NCI-H2227 treated with DMSO at 0.1 percent for 48 hours (cell line): ENCODE measurements at regions not wholly inside any gene's neighbourhood (a gene's known extent, or its start where the extent isn't known, plus 50 kb on each side); places are given as distances from the start of the nearest gene placed in this dataset.
"Not testable (repeated sequence)": the region's sequence is repeated elsewhere in the genome, so short reads cannot be mapped to it uniquely, and the experiment has no call there.

ENCODE experiments used
- DNase-seq: peaks from one replicate; lab custom pipeline; 2025; lab: John Stamatoyannopoulos, UW

- no peak for DNase-seq
Observed at GRCh38 chr16:79895917-79896203, 295.3 kb upstream of the MAF start.

DNA sequence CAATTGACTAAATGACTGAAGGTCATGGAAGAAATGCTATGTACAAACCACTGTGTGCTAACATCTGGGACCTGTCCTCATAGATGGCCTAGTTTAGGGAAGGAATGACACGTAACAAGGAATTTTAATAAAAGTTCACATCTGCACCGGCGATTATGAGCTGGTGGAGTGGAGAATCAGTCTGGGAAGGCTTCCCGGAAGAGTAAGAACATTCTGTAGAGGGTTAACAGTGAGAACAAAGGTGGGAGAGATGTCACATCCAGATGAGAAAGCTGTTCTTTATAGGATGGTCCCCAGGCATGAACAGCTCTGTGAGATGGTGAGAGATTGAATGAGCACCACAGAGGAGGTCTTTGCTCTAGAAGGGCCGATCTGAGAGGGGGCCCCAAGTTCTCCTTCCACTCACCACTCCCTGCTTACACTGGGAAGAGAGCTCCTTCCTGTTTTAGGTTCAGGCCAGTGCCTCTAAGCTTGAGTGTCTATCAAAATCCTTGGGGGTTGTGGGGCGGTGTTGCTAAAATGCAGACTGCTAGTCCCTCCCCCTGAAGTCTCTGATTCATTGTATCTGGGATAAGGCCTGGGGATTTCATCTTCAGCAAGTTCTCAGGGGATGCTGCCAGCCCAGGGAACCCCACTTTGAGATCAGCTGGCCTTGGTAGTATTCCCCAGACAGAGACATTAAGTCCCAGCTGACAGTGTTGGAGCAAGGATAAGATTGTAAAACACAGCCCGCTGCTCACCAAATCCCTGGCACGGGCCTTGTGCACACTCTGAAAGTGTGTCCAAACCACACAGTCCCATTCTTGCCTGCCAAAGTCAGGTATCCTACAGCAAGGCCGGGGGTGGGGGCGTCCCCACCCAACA lies 294.7 kb upstream of the MAF start:
- no peak for DNase-seq

DNA sequence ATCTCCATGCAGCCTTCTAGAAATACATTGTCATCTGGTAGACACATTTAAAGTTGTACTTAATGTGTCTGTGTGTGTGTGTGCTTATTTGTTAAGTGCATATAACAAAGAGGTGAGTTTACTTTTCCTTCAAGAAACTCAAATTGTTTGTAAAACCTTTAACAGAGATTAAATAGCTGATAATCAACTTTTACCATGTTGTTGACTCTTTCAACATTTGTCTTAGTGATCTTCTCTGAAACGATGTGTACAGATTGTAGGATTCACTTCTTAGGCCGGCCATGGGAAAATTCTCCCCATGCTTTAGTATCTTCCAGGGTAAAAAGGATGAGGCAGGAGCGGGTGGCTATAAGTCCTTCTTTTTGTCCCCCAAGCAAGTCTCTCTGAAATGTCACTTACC lies 292.9 kb upstream of the MAF start:
- DNase-seq, result no peak

- no peak for DNase-seq
Observed at GRCh38 chr16:79892278-79892677, 291.7 kb upstream of the MAF start.

- no peak for DNase-seq
Observed at GRCh38 chr16:79891458-79891857, 290.9 kb upstream of the MAF start.

GRCh38 chr16:79887541-79888540 lies 287.3 kb upstream of the MAF start:
- no peak for DNase-seq

DNA sequence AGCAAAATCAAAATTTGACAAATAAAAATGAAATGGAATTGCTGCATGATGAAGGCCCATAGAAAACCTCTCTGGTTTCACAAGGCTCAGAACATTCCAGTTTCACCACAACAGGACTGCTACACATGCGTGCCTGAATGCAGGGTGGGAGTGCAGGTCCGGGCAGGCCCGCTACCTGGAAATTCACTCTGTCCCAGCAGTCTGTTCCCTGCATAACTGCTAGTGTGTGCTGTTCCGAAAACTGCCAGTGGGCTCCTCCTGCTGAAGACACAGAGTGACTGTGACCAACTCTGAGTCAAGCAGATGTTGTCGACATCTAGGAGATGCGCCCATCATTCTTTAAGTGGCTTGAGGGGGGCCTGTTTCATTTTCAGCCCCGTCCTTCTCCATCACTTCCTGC lies 284.8 kb upstream of the MAF start:
- no peak for DNase-seq

- no peak for DNase-seq
Observed at GRCh38 chr16:79883494-79883893, 283.0 kb upstream of the MAF start.

- no peak for DNase-seq
Observed at GRCh38 chr16:79882340-79883005, 281.9 kb upstream of the MAF start.

- DNase-seq, result not testable (repeated sequence)
Observed at GRCh38 chr16:79881107-79881506, 280.6 kb upstream of the MAF start.

- no peak for DNase-seq
Observed at GRCh38 chr16:79876332-79876730, 275.8 kb upstream of the MAF start.

GRCh38 chr16:79874391-79874790 lies 273.9 kb upstream of the MAF start:
- no peak for DNase-seq

DNA sequence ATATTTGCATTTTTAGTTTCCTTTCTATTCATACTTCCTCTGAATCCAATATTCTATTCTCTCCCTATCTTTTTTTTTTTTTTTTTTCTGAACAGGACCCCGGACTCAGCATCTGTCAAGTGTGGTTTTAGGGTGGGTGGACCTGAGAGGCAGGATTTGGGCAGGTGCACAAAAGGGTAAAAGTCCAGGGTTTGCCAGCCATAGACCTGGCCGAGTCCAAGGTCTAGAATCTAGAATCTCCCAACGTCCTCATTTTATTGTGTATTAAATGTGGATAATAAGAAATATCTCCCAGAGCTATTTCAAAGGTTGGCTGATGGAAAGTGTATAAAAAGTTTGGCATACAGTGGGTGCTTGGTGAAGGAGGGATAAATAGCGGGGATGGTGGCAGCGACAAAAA lies 273.3 kb upstream of the MAF start:
- DNase-seq, result no peak

GRCh38 chr16:79871906-79872305 lies 271.4 kb upstream of the MAF start:
- no peak for DNase-seq

DNA sequence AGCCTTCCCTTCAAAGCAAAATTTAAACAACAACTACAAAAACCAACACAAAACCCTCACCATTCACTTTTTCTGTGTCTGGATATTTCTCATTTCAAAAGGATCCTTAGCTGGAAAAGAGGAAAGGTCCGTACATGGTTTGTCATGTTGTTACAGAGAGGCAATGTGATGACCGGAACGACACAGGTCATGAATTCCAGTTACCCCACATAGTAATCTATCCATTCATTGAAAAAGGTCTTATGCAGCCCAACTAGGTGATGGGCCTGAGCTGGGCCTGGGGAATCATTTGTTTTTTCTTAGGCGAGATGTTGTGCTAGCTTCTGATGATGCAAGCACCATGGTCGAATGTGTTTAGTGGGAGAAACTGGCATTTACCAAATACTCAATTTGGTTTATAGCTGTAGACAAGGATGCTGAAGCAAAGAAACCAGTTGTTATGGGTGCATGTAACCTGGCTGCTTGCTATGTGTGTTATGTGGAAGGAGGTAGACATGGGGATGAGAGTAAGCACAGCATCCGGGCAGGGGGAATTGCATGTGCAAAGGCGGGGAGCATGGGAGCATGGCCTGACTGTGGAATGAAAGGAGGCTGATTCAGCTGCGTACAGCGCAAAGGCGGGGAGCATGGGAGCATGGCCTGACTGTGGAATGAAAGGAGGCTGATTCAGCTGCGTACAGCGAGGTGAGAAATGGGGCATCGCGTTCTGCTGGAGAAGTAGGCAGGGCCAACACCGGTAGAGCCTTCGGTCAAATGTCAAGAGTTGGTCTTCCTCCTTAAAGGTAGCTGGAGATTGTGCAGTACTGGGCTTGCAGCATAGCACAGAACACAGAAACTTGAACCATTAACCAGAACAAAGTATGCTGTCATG lies 269.7 kb upstream of the MAF start:
- DNase-seq, result no peak

DNA sequence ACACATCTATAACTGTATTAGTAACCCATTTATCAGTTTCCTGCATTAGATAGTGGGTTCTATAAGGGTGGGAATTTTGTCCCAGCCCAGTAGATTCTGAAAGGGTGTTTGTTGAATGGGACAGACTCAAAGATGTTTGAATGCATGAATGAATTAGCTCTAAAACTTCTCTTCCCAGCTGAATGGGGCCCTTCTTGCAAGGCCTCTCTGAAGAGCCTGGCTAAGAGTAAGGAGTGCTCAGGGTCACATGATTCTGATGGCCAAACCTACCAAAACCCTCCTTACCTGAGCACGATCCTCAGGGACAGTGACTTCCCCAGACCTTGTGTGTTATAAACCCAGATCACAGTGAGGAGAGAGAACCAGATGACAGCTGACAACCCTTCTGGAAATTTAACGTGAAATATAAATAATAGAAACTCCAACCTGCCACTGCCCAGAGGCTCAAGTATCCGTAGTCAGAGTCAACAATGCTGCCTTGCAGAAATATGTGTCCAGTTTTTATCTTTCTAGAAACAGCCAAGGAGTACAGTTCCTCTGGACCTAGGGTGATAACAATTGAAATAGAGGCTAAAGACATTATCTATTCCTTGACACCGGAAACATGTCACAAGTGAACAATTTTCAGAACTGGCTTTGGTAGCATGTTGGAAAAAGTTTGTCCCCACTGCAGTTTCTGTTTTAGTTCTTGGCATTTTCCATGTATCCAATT lies 268.9 kb upstream of the MAF start:
- DNase-seq, result no peak

DNA sequence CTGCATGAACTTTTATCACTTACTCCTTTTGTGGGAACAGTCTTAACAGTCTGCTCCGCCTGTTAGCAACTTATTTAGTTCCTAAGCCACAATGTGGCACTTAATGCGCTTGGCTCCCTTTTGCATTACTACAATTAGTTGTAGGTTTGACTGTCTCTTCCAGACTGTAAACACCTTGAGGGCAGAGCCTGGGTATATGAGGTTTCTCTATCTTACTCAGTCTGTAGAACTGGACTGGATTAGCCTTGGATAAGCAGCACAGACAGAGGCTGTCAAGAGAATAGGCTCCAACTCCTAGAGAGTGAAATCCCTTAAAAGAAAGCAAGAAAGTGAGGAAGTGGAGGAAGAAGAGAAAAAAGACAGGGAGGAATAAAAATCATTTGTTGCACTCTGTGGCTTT lies 268.3 kb upstream of the MAF start:
- DNase-seq, result no peak

GRCh38 chr16:79867425-79867997 lies 267.0 kb upstream of the MAF start:
- DNase-seq, result no peak

DNA sequence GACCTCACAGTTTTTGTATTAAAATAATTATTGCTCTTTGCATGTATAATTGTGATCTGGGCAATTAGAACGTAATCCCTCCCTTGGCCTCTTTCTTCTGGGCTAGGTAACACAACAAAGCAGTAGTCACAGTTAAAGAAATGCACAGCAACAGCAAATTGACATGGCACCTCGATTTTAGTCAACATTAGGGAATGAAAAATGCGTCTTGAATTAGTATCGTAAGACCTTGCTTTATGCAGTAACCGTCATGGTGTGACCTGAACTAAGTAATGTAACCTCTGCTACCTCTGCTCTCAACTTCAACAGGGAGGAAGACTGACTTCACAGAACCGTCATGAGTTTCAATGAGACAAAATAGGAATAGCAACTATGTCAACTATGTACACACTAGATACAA lies 265.4 kb upstream of the MAF start:
- DNase-seq, result no peak

DNA sequence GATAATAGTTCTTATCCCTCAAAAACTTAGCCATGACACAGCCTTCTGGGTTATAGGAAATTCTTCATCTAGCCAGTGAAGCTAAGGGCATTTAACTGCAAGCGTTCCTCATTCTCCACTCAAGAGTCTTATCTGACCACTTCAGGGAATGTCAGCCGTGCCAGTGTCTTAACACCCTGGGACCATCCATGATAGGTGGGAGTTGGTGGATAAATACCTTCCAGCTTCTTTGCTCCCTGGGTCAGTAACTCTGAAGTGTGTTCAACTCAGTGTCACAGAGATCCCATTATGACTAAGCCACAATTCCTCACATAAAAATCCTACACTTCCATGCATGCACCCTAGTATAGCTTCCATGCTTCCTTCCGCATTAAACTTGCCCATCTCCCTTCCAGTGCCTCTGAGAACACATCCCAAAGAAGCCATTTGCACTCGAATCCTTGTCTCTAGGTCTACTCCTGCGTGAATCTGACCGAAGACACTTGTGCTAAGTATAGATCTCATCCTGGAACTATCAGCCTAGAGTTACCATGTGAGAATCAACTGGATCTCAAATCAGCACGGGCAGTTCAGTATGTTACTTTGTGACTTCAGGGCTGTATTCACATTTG lies 264.3 kb upstream of the MAF start:
- no peak for DNase-seq
